NCI-H2196 (cell line): ENCODE measurements at regions not wholly inside any gene's neighbourhood (a gene's known extent, or its start where the extent isn't known, plus 50 kb on each side); places are given as distances from the start of the nearest gene placed in this dataset.

ENCODE experiments used
- DNase-seq: peaks from one replicate; lab custom pipeline; 2025; ENCODE audit not compliant: unreplicated experiment; lab: John Stamatoyannopoulos, UW

DNA sequence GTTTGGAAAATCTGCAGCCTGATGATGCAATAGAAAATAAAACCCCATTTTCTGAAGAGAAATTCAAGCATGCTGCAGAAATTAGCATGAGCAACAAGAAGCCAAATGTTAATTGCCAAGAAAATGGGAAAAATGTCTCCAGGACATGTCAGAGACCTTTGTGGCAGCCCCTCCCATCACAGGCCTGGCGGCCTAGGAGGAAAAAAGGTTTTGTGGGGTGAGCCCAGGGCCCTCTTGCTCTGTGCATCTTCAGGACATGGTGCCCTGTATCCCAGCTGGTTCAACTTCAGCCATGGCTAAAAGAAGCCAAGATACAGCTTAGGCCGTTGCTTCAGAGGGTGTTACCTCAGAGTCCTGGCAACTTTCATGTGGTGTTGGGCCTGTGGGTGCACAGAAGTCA, 775.5 kb upstream of the SEL1L start:
- no peak for DNase-seq

GRCh38 chr14:82313889-82314288, 780.2 kb upstream of the SEL1L start:
- DNase-seq = no peak

DNA sequence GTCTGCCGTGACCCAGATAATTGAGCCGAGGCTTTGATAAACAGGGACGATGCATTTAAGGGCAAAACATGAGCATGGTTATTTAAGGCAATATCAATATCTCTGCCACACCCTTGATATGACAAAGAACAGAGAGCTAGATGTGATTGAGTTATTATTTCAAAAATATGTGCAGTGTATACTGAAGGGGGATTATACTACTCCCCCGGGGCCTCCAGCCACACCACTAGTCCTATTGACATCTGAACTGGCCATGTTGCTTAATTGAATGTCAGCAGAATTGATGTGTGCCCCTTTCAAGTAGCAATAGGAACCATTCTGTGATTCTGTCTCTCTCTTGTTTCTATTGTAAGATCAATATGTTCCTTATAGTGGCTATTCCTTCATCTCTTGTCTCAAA, 794.8 kb upstream of the SEL1L start:
- DNase-seq = no peak

GRCh38 chr14:82341261-82341810, 807.7 kb upstream of the SEL1L start:
- no peak for DNase-seq

- DNase-seq = no peak
These were observed 808.9 kb upstream of the SEL1L start for GRCh38 chr14:82342596-82342995.

- DNase-seq = no peak
These were observed 811.5 kb upstream of the SEL1L start for GRCh38 chr14:82345184-82345583.

- no peak for DNase-seq
These were observed 820.5 kb upstream of the SEL1L start for GRCh38 chr14:82354126-82354525.

DNA sequence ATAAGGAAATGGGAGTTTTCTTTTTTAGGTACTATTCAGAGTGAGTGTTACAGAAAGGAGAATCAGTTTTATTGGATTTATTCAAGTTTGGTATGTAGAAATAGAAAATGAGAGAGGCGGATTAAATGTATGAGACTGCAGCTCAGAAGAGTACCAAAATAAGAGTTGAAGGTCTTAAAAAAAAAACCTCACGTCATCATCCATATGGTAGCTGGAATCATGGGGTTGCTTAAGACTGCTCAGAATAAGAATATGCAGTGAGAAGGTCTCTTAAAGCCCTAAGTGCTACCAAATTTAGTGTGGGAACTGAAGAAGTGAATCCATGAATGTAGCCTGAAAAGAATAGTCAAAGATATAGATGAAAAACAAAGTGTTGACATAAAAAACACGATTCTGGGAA, 825.5 kb upstream of the SEL1L start:
- no peak for DNase-seq

- DNase-seq = no peak
These were observed 828.8 kb upstream of the SEL1L start for GRCh38 chr14:82362452-82362851.

DNA sequence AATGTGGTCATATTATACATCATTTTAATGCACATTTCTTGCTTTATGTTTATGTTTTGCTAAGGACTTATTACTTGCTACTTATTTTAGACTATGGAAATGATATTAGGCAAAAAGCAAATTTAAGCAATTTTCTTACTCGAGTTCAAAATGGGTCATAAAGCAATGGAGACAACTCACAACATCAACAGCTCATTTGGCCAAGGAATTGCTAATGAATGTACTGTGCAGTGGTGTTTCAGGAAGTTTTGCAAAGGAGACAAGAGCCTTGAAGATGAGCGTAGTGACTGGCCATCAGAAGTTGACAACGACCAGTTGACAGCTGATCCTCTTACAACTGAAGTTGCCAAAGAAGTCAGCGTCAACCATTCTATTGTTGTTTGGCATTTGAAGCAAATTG, 831.8 kb upstream of the SEL1L start:
- no peak for DNase-seq

GRCh38 chr14:82366803-82367202, 833.1 kb upstream of the SEL1L start:
- DNase-seq = no peak

DNA sequence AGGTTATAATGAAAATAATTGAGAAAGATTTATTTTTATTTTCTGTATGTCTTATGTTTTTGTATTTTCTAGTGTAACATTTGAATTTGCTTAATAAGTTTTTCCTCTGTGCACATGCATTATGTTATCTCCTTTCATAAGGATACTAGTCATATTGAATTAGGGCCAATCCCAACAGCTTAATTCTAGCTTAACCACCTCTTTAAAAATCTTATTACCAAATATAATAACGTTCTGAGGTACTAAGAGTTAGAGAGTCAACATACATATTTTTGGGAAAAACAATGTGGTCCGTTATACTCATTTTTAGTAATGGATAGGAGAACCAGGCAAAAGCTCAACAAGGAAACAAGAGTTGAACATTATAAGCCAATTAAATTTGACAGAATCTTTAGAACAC, 845.6 kb upstream of the SEL1L start:
- no peak for DNase-seq

GRCh38 chr14:82385048-82385447, 851.4 kb upstream of the SEL1L start:
- no peak for DNase-seq

DNA sequence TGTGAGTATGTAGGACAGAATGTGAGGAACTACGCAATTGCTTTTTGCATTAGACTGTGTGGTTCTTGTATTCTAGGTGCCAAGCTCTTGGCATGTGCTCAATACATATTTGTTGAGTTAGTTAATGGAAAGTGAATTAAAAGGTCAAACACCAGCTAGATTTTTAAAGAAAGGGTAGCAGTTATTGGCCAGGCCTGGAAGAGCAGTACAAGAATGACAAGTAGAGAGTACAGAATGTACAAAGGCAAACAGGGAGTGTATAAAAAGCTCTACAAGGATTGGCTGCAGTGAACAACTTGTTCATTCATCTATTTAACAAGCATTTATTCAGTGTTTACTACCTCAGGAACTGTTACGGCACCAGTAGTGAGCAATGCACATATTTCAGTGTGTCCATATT, 854.0 kb upstream of the SEL1L start:
- no peak for DNase-seq

GRCh38 chr14:82388488-82388887, 854.8 kb upstream of the SEL1L start:
- DNase-seq = no peak

- no peak for DNase-seq
These were observed 856.9 kb upstream of the SEL1L start for GRCh38 chr14:82390586-82390985.

GRCh38 chr14:82394916-82395315, 861.3 kb upstream of the SEL1L start:
- DNase-seq = no peak

DNA sequence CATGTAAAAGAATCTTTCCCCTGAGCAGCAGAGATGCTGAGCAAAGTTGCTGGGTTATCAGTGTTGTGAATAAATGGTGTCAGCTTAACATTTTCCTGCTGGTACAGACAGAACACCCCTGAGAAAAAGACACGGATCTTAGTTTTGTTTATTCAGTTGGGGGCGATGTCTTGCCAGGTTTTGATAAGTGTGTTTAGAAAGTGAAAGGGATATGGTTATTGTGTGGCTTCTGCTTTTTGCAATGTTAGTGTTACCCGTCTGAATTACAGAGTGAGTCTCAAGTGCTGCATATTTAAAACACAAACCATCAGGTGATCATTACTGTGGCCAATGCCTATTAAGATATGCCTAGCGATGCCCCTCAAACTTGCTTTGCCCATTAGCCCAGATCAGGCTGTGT, 864.6 kb upstream of the SEL1L start:
- no peak for DNase-seq

- no peak for DNase-seq
These were observed 870.3 kb upstream of the SEL1L start for GRCh38 chr14:82403987-82404386.

GRCh38 chr14:82410064-82410463, 876.4 kb upstream of the SEL1L start:
- DNase-seq = no peak

DNA sequence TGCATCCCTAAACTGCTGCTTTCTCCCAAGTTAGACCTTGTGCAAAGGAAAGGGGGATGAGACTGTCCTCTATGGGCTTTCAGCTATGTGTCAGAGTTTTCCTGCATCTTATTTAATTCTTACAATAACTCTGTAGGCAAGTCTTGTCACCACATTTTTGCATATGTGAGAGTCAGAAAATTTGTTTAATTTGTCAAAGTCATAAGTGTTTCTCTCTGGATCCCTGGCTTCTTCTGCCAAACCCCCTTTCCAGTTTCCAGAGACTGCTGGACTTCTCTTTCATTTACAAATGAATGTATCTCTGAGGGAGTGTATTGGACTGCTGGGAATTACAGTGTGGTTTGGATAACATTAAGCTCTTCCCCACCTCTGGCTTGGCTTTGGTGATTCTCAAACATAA, 877.6 kb upstream of the SEL1L start:
- DNase-seq = no peak

- DNase-seq = no peak
These were observed 878.9 kb upstream of the SEL1L start for GRCh38 chr14:82412545-82412944.

- DNase-seq = no peak
These were observed 881.3 kb upstream of the SEL1L start for GRCh38 chr14:82414853-82415539.
